Endothelial cell (in vitro differentiated cells): ENCODE measurements at regions not wholly inside any gene's neighbourhood (a gene's known extent, or its start where the extent isn't known, plus 50 kb on each side); places are given as distances from the start of the nearest gene placed in this dataset.

Source experiments
- DNase-seq: peaks from one replicate; pipeline ENCODE4 v3.0.0; 2021; ENCODE audit warnings: low spot score
- H3K27ac Mint-ChIP-seq: one replicate; pipeline ENCODE4 v1.8.0; 2021; ENCODE audit warnings: mixed read lengths, inconsistent platforms; ENCODE audit not compliant: unreplicated experiment
- H3K27me3 Mint-ChIP-seq: one replicate; pipeline ENCODE4 v1.8.0; 2021; ENCODE audit warnings: mild to moderate bottlenecking, moderate library complexity, mixed read lengths, inconsistent platforms; ENCODE audit not compliant: unreplicated experiment
- H3K36me3 Mint-ChIP-seq: one replicate; pipeline ENCODE4 v1.8.0; 2021; ENCODE audit warnings: mild to moderate bottlenecking, low read depth, mixed read lengths, inconsistent platforms; ENCODE audit not compliant: unreplicated experiment
- H3K4me1 Mint-ChIP-seq: one replicate; pipeline ENCODE4 v1.8.0; 2021; ENCODE audit warnings: mild to moderate bottlenecking, mixed read lengths, inconsistent platforms; ENCODE audit not compliant: unreplicated experiment
- H3K4me3 Mint-ChIP-seq: one replicate; pipeline ENCODE4 v1.8.0; 2021; ENCODE audit warnings: mild to moderate bottlenecking, mixed read lengths, inconsistent platforms; ENCODE audit not compliant: unreplicated experiment
- H3K9me3 Mint-ChIP-seq: one replicate; pipeline ENCODE4 v1.8.0; 2021; ENCODE audit warnings: mixed read lengths, inconsistent platforms; ENCODE audit not compliant: unreplicated experiment
- CTCF ChIP-seq: fragments of 200-600 bp; sonication (generic); IDR thresholded peaks from one replicate; pipeline ENCODE4 v1.5.0; 2021; ENCODE audit warnings: antibody characterized with exemption; ENCODE audit not compliant: unreplicated experiment

GRCh38 chr1:186775881-186776560 lies 52.7 kb upstream of the PLA2G4A start:
- no peaks in the 10 kb centered on the region for H3K27me3 Mint-ChIP-seq
- no peaks in the 10 kb centered on the region for H3K36me3 Mint-ChIP-seq
- no peak for TF ChIP-seq CTCF
- no peaks in the 10 kb centered on the region for H3K9me3 Mint-ChIP-seq
- H3K27ac Mint-ChIP-seq: no peak overlapping the region
- H3K4me1 Mint-ChIP-seq: peaks cover 8% of the 10 kb centered on the region
- DNase-seq: no peak
- no peak overlapping the region for H3K4me3 Mint-ChIP-seq

- Mint-ChIP-seq H3K9me3 (no peaks in the 10 kb centered on the region), H3K27ac (no peak overlapping the region), H3K27me3 (no peaks in the 10 kb centered on the region), H3K4me1 (peaks cover 8% of the 10 kb centered on the region), H3K36me3 (no peaks in the 10 kb centered on the region), H3K4me3 (no peak overlapping the region)
- no peak for TF ChIP-seq CTCF
- DNase-seq: no peak
Measured at GRCh38 chr1:186775036-186775435, 53.7 kb upstream of the PLA2G4A start.

- Mint-ChIP-seq H3K9me3 (no peaks in the 10 kb centered on the region), H3K4me1 (peaks cover 8% of the 10 kb centered on the region), H3K4me3 (no peak overlapping the region), H3K27me3 (no peaks in the 10 kb centered on the region), H3K27ac (no peak overlapping the region), H3K36me3 (no peaks in the 10 kb centered on the region)
- TF ChIP-seq CTCF: no peak
- no peak for DNase-seq
Measured at GRCh38 chr1:186772228-186772627, 56.5 kb upstream of the PLA2G4A start.

GRCh38 chr1:186770421-186770820 lies 58.3 kb upstream of the PLA2G4A start:
- H3K27ac Mint-ChIP-seq: no peak overlapping the region
- DNase-seq: no peak
- peaks cover 2% of the 10 kb centered on the region for H3K27me3 Mint-ChIP-seq
- no peaks in the 10 kb centered on the region for H3K36me3 Mint-ChIP-seq
- no peak for TF ChIP-seq CTCF
- H3K9me3 Mint-ChIP-seq: no peaks in the 10 kb centered on the region
- H3K4me3 Mint-ChIP-seq: no peak overlapping the region
- H3K4me1 Mint-ChIP-seq: peaks cover 2% of the 10 kb centered on the region

GRCh38 chr1:186768906-186769305 lies 59.8 kb upstream of the PLA2G4A start:
- peaks cover 6% of the 10 kb centered on the region for H3K27me3 Mint-ChIP-seq
- peaks cover 5% of the 10 kb centered on the region for H3K4me1 Mint-ChIP-seq
- no peaks in the 10 kb centered on the region for H3K9me3 Mint-ChIP-seq
- no peak overlapping the region for H3K27ac Mint-ChIP-seq
- TF ChIP-seq CTCF: no peak
- no peak for DNase-seq
- H3K4me3 Mint-ChIP-seq: no peak overlapping the region
- H3K36me3 Mint-ChIP-seq: no peaks in the 10 kb centered on the region
